RWPE1 (cell line): ENCODE measurements at regions not wholly inside any gene's neighbourhood (a gene's known extent, or its start where the extent isn't known, plus 50 kb on each side); places are given as distances from the start of the nearest gene placed in this dataset.
"Not testable (repeated sequence)": the region's sequence is repeated elsewhere in the genome, so short reads cannot be mapped to it uniquely, and the experiment has no call there.

Experiments
- CTCF ChIA-PET: fragments of 350-600 bp; sonication (Branson Sonifier 250); formaldehyde crosslinking; extraction: SDS; loops from one replicate; lab custom pipeline; 2021; lab: Yijun Ruan, JAX
- POLR2A ChIA-PET: fragments of 400-600 bp; formaldehyde crosslinking; extraction: SDS; loops from one replicate; lab custom pipeline; 2020; ENCODE audit warnings: antibody characterized with exemption; ENCODE audit not compliant: low non-redundant PET; lab: Yijun Ruan, JAX
- DNase-seq: peaks from one replicate; pipeline ENCODE4 v3.0.0; 2012; ENCODE audit warnings: low spot score
- H3K27ac ChIP-seq: fragments of 450-650 bp; 2 replicates; pipeline ENCODE4 v1.5.1; 2017
- TF ChIP-seq, protein P1 (sequence below): fragments of 450-650 bp; conservative IDR thresholded peaks from 2 replicates; pipeline ENCODE4 v1.5.1; 2017; ENCODE audit warnings: low read depth, mild to moderate bottlenecking

DNA sequence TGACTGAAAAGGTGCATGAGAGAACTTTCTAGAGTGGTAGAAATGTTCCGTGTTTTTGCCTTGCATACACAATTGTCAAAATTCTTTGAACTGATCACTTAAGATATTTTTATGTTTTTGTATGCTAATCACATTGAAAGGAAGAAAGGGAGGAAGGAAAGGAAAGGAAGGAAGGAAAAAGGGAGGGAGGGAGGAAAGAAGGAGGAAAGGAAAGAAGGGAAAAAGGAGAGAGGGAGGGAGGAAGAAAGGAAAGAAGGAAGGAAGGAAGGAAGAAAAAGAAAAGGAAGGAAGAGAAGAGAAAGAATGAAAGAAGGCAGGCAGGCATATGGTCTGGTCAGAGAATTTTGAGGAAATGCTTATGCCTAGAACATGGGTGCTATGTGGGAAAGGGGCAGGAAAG lies 68.4 kb upstream of the PGBD5 start:
- ChIA-PET POLR2A (no interaction called here), CTCF (no interaction called here)
- TF ChIP-seq, protein P1, sequence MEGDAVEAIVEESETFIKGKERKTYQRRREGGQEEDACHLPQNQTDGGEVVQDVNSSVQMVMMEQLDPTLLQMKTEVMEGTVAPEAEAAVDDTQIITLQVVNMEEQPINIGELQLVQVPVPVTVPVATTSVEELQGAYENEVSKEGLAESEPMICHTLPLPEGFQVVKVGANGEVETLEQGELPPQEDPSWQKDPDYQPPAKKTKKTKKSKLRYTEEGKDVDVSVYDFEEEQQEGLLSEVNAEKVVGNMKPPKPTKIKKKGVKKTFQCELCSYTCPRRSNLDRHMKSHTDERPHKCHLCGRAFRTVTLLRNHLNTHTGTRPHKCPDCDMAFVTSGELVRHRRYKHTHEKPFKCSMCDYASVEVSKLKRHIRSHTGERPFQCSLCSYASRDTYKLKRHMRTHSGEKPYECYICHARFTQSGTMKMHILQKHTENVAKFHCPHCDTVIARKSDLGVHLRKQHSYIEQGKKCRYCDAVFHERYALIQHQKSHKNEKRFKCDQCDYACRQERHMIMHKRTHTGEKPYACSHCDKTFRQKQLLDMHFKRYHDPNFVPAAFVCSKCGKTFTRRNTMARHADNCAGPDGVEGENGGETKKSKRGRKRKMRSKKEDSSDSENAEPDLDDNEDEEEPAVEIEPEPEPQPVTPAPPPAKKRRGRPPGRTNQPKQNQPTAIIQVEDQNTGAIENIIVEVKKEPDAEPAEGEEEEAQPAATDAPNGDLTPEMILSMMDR: no peak
- no peak for DNase-seq
- no peak overlapping the region for H3K27ac ChIP-seq

DNA sequence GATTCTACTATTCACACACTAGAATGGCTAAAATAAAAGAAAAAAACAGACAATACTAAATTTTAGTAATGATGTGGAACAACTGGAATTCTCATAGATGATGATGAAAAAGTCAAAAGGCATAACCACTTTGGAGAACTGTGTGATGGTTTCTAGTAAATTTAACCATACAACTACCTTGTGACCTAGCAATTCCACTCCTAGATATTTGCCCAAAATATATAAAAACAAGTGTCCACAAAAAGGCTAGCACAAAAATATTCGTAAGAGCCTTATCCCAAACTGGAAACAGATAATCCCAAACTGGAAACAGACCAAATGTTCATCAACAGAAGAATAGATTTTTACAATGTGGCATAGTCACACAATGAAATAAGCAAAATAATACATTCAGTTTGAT lies 67.9 kb upstream of the PGBD5 start:
- no peak for DNase-seq
- CTCF ChIA-PET: no interaction called here
- TF ChIP-seq, protein P1: no peak
- POLR2A ChIA-PET: no interaction called here
- H3K27ac ChIP-seq: no peak overlapping the region

DNA sequence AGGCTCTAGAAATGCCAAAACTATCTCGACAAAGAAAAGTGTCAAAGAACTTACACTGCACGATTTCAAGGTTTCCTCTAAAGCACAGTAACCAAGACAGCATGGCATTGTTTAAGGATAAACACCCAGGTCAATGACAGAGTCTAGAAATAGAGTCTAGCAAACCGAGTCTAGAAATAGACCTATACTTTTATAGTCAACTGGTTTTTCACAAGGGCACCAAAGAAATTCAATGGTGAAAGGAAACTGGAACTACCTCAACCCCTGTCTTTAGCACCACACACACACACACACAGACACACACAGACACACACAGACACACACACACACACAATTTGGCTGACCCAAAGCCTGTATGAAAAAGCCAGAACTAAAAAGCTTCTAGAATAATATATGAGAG lies 67.1 kb upstream of the PGBD5 start:
- TF ChIP-seq, protein P1: no peak
- H3K27ac ChIP-seq: no peak overlapping the region
- DNase-seq: no peak
- ChIA-PET CTCF (no interaction called here), POLR2A (no interaction called here)

- H3K27ac ChIP-seq: no peak overlapping the region
- TF ChIP-seq, protein P1: no peak
- ChIA-PET POLR2A (no interaction called here), CTCF (no interaction called here)
- no peak for DNase-seq
These were observed 64.3 kb upstream of the PGBD5 start for GRCh38 chr1:230490436-230490835.

DNA sequence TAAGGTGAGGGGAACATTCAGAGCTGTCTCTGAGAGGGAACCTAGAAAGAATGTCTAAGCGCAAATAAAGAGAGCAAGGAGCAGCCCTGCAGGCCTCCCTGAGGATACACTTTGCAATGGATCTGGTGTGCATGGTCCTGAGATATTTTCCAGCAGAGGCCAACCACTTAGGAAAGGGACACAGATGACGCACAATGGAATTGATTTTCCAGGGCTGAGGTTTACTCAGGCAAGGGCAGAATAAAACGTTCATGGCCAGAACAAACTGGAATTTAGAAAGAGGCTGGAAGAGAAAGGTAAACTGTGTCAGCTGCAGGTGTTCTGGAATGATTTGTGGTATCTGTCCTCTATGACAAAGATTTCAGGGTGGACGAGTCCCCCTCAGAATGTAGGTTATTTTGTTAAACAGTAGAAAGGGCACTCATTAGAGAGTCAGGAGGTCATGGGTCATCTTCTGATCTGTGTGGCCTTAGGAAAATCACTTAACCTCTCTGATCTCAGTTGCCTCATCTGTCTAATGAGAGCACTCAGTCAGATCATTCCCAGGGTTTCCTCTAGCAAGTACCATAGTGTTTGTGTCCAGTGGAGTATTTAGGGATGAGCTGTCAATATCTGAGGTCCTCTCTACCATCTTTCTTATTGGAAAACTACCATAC lies 61.8 kb upstream of the PGBD5 start:
- no peak overlapping the region for H3K27ac ChIP-seq
- no peak for DNase-seq
- ChIA-PET POLR2A (no interaction called here), CTCF (no interaction called here)
- TF ChIP-seq, protein P1: no peak

- TF ChIP-seq, protein P1: no peak
- CTCF ChIA-PET: no interaction called here
- no peak for DNase-seq
- H3K27ac ChIP-seq: no peak overlapping the region
- POLR2A ChIA-PET: no interaction called here
These were observed 50.5 kb upstream of the PGBD5 start for GRCh38 chr1:230476622-230477003.

GRCh38 chr1:230475856-230476621 lies 49.9 kb upstream of the PGBD5 start:
- H3K27ac ChIP-seq, DNase-seq, CTCF ChIA-PET, POLR2A ChIA-PET: not testable (repeated sequence)
